Endodermal cell (in vitro differentiated cells): ENCODE measurements at regions not wholly inside any gene's neighbourhood (a gene's known extent, or its start where the extent isn't known, plus 50 kb on each side); places are given as distances from the start of the nearest gene placed in this dataset.

Experiments used
- DNase-seq: peaks from one replicate; pipeline ENCODE4 v3.0.0-alpha.2; 2017
- H3K27ac ChIP-seq: 2 replicates; pipeline ENCODE4 v1.5.1; 2013; ENCODE audit warnings: mild to moderate bottlenecking, low read depth, low read length, moderate library complexity
- H3K27me3 ChIP-seq: 2 replicates; pipeline ENCODE4 v1.6.1; 2013; ENCODE audit warnings: mild to moderate bottlenecking, low read length, moderate library complexity; ENCODE audit not compliant: insufficient read depth, control insufficient read depth, poor library complexity, severe bottlenecking
- H3K36me3 ChIP-seq: 2 replicates; pipeline ENCODE4 v1.7.0; 2013; ENCODE audit warnings: mild to moderate bottlenecking, low read length, moderate library complexity; ENCODE audit not compliant: control insufficient read depth, insufficient read depth
- H3K4me1 ChIP-seq: one replicate; pipeline ENCODE4 v1.7.0; 2013; ENCODE audit warnings: low read length; ENCODE audit not compliant: control insufficient read depth, insufficient read depth
- H3K4me3 ChIP-seq: 2 replicates; pipeline ENCODE4 v1.5.1; 2013; ENCODE audit warnings: mild to moderate bottlenecking, low read length, moderate library complexity
- H3K9ac ChIP-seq: 2 replicates; pipeline ENCODE4 v1.6.1; 2013; ENCODE audit warnings: mild to moderate bottlenecking, low read length, moderate library complexity; ENCODE audit not compliant: poor library complexity, severe bottlenecking; ENCODE audit errors: extremely low read depth
- H3K9me3 ChIP-seq: 2 replicates; pipeline ENCODE4 v1.6.1; 2013; ENCODE audit warnings: mild to moderate bottlenecking, low read length, moderate library complexity; ENCODE audit not compliant: control insufficient read depth
- H3K27ac Mint-ChIP-seq: 2 replicates; pipeline ENCODE4 v1.8.0; 2020; ENCODE audit warnings: mixed read lengths
- H3K27me3 Mint-ChIP-seq: 2 replicates; pipeline ENCODE4 v1.8.0; 2021; ENCODE audit warnings: mild to moderate bottlenecking, mixed read lengths; ENCODE audit not compliant: insufficient read depth
- H3K36me3 Mint-ChIP-seq: 2 replicates; pipeline ENCODE4 v1.8.0; 2020; ENCODE audit warnings: low read depth, mixed read lengths
- H3K4me1 Mint-ChIP-seq: 2 replicates; pipeline ENCODE4 v1.8.0; 2020; ENCODE audit warnings: mixed read lengths
- H3K4me3 Mint-ChIP-seq: 2 replicates; pipeline ENCODE4 v1.8.0; 2020; ENCODE audit warnings: mild to moderate bottlenecking, moderate library complexity, mixed read lengths
- H3K9me3 Mint-ChIP-seq: 2 replicates; pipeline ENCODE4 v1.8.0; 2020; ENCODE audit warnings: mild to moderate bottlenecking, mixed read lengths
- CTCF ChIP-seq: fragments of 200-600 bp; sonication (generic); conservative IDR thresholded peaks from 2 replicates; pipeline ENCODE4 v1.5.0; 2021; ENCODE audit warnings: antibody characterized with exemption, mild to moderate bottlenecking
- WGBS, 2 experiments: methylation state at CpG; one replicate each; pipeline versions ENCODE4 v1.1.5 to v1.1.7; 2013; ENCODE audit warnings: missing lambda C conversion rate in 2 of 2, mixed read lengths in 1 of 2; ENCODE audit not compliant: insufficient coverage in 1 of 2, insufficient read length in 1 of 2; 5-methylcytosine and 5-hydroxymethylcytosine counted together

GRCh38 chr20:22207280-22207679 lies 377.1 kb downstream of the FOXA2 start:
- Histone ChIP-seq H3K9ac (no peak overlapping the region), H3K9me3 (no peaks in the 10 kb centered on the region), H3K27me3 (no peaks in the 10 kb centered on the region), H3K4me1 (no peaks in the 10 kb centered on the region), H3K4me3 (no peak overlapping the region), H3K27ac (no peak overlapping the region), H3K36me3 (no peaks in the 10 kb centered on the region)
- TF ChIP-seq CTCF, result no peak
- H3K27ac Mint-ChIP-seq, result no peak overlapping the region
- no peak overlapping the region for H3K4me3 Mint-ChIP-seq
- H3K4me1 Mint-ChIP-seq, result no peaks in the 10 kb centered on the region
- DNase-seq, result no peak
- peaks cover 6% of the 10 kb centered on the region for H3K9me3 Mint-ChIP-seq
- no peaks in the 10 kb centered on the region for H3K27me3 Mint-ChIP-seq
- H3K36me3 Mint-ChIP-seq, result no peaks in the 10 kb centered on the region

GRCh38 chr20:22204801-22205200 lies 379.6 kb downstream of the FOXA2 start:
- Histone ChIP-seq H3K27ac (no peak overlapping the region), H3K9me3 (no peaks in the 10 kb centered on the region), H3K4me3 (no peak overlapping the region), H3K4me1 (no peaks in the 10 kb centered on the region), H3K27me3 (no peaks in the 10 kb centered on the region), H3K36me3 (no peaks in the 10 kb centered on the region), H3K9ac (no peak overlapping the region)
- no peak overlapping the region for H3K4me3 Mint-ChIP-seq
- TF ChIP-seq CTCF, result no peak
- H3K36me3 Mint-ChIP-seq, result no peaks in the 10 kb centered on the region
- no peak overlapping the region for H3K27ac Mint-ChIP-seq
- H3K4me1 Mint-ChIP-seq, result no peaks in the 10 kb centered on the region
- 92 to 93% methylated on average over 2 to 4 of the region's 4 CpGs for WGBS, 2 experiments
- peaks cover 6% of the 10 kb centered on the region for H3K9me3 Mint-ChIP-seq
- DNase-seq, result no peak
- peaks cover 9% of the 10 kb centered on the region for H3K27me3 Mint-ChIP-seq

- no peaks in the 10 kb centered on the region for H3K9me3 Mint-ChIP-seq
- Histone ChIP-seq H3K27ac (no peak overlapping the region), H3K9me3 (no peaks in the 10 kb centered on the region), H3K36me3 (no peaks in the 10 kb centered on the region), H3K4me1 (no peaks in the 10 kb centered on the region), H3K27me3 (no peaks in the 10 kb centered on the region), H3K4me3 (no peak overlapping the region), H3K9ac (no peak overlapping the region)
- WGBS, 2 experiments, result 82% methylated on average over 1 of the region's 1 CpG; no CpG with 5 or more reads in 1 of the 2 experiments
- no peak for DNase-seq
- peaks cover 3% of the 10 kb centered on the region for H3K4me1 Mint-ChIP-seq
- no peaks in the 10 kb centered on the region for H3K27me3 Mint-ChIP-seq
- H3K36me3 Mint-ChIP-seq, result no peaks in the 10 kb centered on the region
- no peak overlapping the region for H3K27ac Mint-ChIP-seq
- TF ChIP-seq CTCF, result no peak
- H3K4me3 Mint-ChIP-seq, result no peak overlapping the region
Observed at GRCh38 chr20:22182148-22182547, 402.2 kb downstream of the FOXA2 start.
